Psoas muscle (tissue), 7 donors: ENCODE measurements at regions not wholly inside any gene's neighbourhood (a gene's known extent, or its start where the extent isn't known, plus 50 kb on each side); places are given as distances from the start of the nearest gene placed in this dataset.
A peak's percentile ranks its signal among the peaks of the same experiment; 100 is the strongest.

Source experiments
- ATAC-seq, 4 donors: fragments of 200-7000 bp; cut with Tn5 transposase; one replicate each; pipeline ENCODE4 v1.9.1; 2020; ENCODE audit warnings: moderate library complexity in 3 of 4, mild to moderate bottlenecking in 2 of 4
- DNase-seq, 2 donors: peaks; one replicate each; pipeline ENCODE4 v3.0.0-alpha.2; 2020
- H3K27ac ChIP-seq: fragments of 200-600 bp; one replicate; pipeline ENCODE4 v1.8.0; 2022
- H3K27me3 ChIP-seq, 3 donors: fragments of 200-600 bp in 1 of 3; one replicate each; pipeline versions ENCODE4 v1.6.1 to v1.8.0; 2013 to 2022; ENCODE audit warnings: low read length in 2 of 3, mild to moderate bottlenecking in 2 of 3, moderate library complexity in 1 of 3; ENCODE audit not compliant: insufficient read depth in 3 of 3
- H3K36me3 ChIP-seq, 2 donors: fragments of 200-600 bp in 1 of 2; one replicate each; pipeline versions ENCODE4 v1.6.1 to v1.8.0; 2013 to 2022; ENCODE audit warnings: low read depth in 1 of 2, mild to moderate bottlenecking in 1 of 2, moderate library complexity in 1 of 2; ENCODE audit not compliant: insufficient read depth in 1 of 2
- H3K4me1 ChIP-seq: fragments of 200-600 bp; one replicate; pipeline ENCODE4 v1.8.0; 2022
- H3K4me3 ChIP-seq: fragments of 200-600 bp; one replicate; pipeline ENCODE4 v1.8.0; 2022; ENCODE audit warnings: mild to moderate bottlenecking
- H3K9me3 ChIP-seq: fragments of 200-600 bp; one replicate; pipeline ENCODE4 v1.8.0; 2022
- CTCF ChIP-seq: fragments of 200-600 bp; IDR thresholded peaks from one replicate; pipeline ENCODE4 v1.8.0; 2022; ENCODE audit warnings: antibody characterized with exemption
- WGBS, 3 donors: extraction: QIAGEN DNeasy Blood & Tissue Kit; methylation state at CpG; one replicate each; pipeline versions ENCODE4 v1.1.6 to v1.1.7; 2013; 5-methylcytosine and 5-hydroxymethylcytosine counted together
- intact Hi-C, 2 donors: fragments of 100-400 bp; cut with DNase I; formaldehyde crosslinking; loops; one replicate each; pipeline versions ENCODE4 v1.11.0 to v1.14.2; 2022
- donor health status: healthy with polysubstance abuse.
- donor health status: DM: no; HTN: no; CAD: no; lungs with moderate emphysema.
- donor health status: Bipolar disorder and iron deficiency.
- donor health status: healthy.
- donor health status: DM: yes; HTN: yes; CAD: no.
- donor health status: DM: no; HTN: no; CAD: no.
- donor health status: DM: yes; HTN: yes; CAD: no.

DNA sequence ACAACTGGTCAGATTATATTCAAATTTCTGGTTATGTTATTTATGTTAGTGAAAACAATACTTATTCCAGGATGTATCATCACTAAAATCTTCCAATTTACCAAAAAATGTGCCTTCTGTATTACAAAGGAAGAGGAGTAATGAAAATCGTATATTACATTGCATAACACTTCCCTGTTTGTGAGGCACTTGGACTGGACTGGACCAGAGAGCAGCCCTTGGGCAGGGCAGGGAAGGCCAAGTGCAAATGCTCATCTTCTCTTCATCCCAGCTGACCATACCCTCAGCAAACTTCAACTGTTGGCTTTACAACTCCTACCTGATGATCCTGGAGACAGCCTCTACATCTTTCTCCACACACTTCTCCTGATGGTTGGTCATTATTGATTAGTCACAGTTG is 285.7 kb upstream of the MME start:
- Histone ChIP-seq H3K4me1 (no peaks in the 10 kb centered on the region), H3K27ac (no peak overlapping the region), H3K27me3 (no peaks in the 10 kb centered on the region), H3K36me3 (no peaks in the 10 kb centered on the region), H3K4me3 (no peak overlapping the region), H3K9me3 (no peaks in the 10 kb centered on the region)
- 61 to 74% (median 68%) methylated on average over 1 of the region's 1 CpG for WGBS, 3 donors
- DNase-seq (no peak), ATAC-seq (no peak)
- intact Hi-C loops: no loop called here
- TF ChIP-seq CTCF: no peak

- no peaks in the 10 kb centered on the region for H3K9me3 ChIP-seq
- WGBS, 3 donors: 35 to 61% (median 59%) methylated on average over 1 of the region's 1 CpG
- no peaks in the 10 kb centered on the region for H3K27me3 ChIP-seq
- ATAC-seq (no peak), DNase-seq (no peak)
- no peaks in the 10 kb centered on the region for H3K4me1 ChIP-seq
- no peak overlapping the region for H3K27ac ChIP-seq
- intact Hi-C loops: no loop called here
- no peak for TF ChIP-seq CTCF
- H3K4me3 ChIP-seq: no peak overlapping the region
- H3K36me3 ChIP-seq: no peaks in the 10 kb centered on the region
Observed at GRCh38 chr3:154792828-154793227, 287.3 kb upstream of the MME start.

GRCh38 chr3:154791611-154792010 is 288.5 kb upstream of the MME start:
- no peak for ATAC-seq
- Histone ChIP-seq H3K27me3 (no peaks in the 10 kb centered on the region), H3K4me1 (no peaks in the 10 kb centered on the region), H3K27ac (no peak overlapping the region), H3K4me3 (no peak overlapping the region), H3K36me3 (no peaks in the 10 kb centered on the region), H3K9me3 (no peaks in the 10 kb centered on the region)
- no peak for DNase-seq
- no peak for TF ChIP-seq CTCF
- intact Hi-C loops: no loop called here

GRCh38 chr3:154786724-154787123 is 293.4 kb upstream of the MME start:
- Histone ChIP-seq H3K4me1 (no peaks in the 10 kb centered on the region), H3K9me3 (no peaks in the 10 kb centered on the region), H3K27me3 (no peaks in the 10 kb centered on the region), H3K27ac (no peak overlapping the region), H3K36me3 (no peaks in the 10 kb centered on the region), H3K4me3 (no peak overlapping the region)
- no peak for DNase-seq
- WGBS, 3 donors: 44 to 66% (median 56%) methylated on average over 1 of the region's 1 CpG
- ATAC-seq: no peak
- TF ChIP-seq CTCF: no peak
- intact Hi-C loops: no loop called here

DNA sequence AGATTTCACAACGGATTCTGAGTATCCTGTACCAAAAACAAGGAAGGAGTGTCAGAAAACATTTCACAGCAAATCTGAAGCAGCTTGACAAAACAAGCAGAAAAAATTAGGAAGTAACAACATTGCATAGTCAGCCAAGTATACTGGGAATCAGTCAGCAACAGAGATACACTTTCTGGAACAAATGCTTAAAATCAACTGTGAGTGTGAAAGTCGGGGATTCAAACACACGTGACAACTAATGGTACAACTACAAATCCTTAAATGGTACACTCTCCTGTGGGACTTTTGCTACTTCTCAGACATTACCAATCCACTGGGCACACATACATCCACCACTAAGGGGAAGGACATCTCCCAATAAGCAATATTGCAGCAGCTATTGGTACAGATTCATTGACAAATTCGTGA is 296.6 kb upstream of the MME start:
- H3K4me3 ChIP-seq: no peak overlapping the region
- DNase-seq: no peak
- intact Hi-C loops: no loop called here
- no peak overlapping the region for H3K27ac ChIP-seq
- 27 to 31% (median 30%) methylated on average over 4 of the region's 4 CpGs for WGBS, 3 donors
- TF ChIP-seq CTCF: no peak
- H3K36me3 ChIP-seq: no peaks in the 10 kb centered on the region
- no peaks in the 10 kb centered on the region for H3K4me1 ChIP-seq
- peak in 1 of 4 donors; percentile 65 for ATAC-seq
- no peaks in the 10 kb centered on the region for H3K9me3 ChIP-seq
- no peaks in the 10 kb centered on the region for H3K27me3 ChIP-seq
